Fibroblast of skin of abdomen (primary cell): ENCODE measurements at regions not wholly inside any gene's neighbourhood (a gene's known extent, or its start where the extent isn't known, plus 50 kb on each side); places are given as distances from the start of the nearest gene placed in this dataset.
A peak's percentile ranks its signal among the peaks of the same experiment; 100 is the strongest.
"Not testable (repeated sequence)": the region's sequence is repeated elsewhere in the genome, so short reads cannot be mapped to it uniquely, and the experiment has no call there.

ENCODE experiments used
- DNase-seq: peaks from one replicate; pipeline ENCODE4 v3.0.0-alpha.2; 2013

GRCh38 chr12:65656156-65656882, 168.0 kb upstream of the HMGA2 start:
- no peak for DNase-seq

DNA sequence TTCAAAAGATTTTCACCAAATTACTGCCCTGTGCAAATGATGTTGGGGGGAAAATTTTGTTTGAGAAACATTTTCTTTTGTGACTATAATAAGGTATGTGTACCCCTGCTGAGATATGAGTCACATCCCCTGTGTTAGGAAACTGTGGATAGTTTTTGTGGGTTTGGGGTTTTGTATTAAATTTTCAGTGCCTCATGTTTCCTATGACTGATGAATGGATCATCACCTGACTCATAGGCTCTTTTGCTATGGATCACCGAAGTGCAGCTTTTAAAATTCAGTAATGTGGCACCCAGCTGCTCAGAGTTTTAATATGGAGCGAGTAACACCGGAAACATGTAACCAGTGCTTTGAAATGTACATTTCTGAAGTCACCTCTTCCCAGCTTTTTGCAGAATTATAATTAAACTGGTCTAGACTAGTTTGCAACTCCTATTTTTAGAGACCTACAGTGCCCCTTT, 167.4 kb upstream of the HMGA2 start:
- peak; percentile 99 for DNase-seq

- no peak for DNase-seq
Observed at GRCh38 chr12:65657635-65658034, 166.6 kb upstream of the HMGA2 start.

- no peak for DNase-seq
Observed at GRCh38 chr12:65658360-65658759, 165.9 kb upstream of the HMGA2 start.

DNA sequence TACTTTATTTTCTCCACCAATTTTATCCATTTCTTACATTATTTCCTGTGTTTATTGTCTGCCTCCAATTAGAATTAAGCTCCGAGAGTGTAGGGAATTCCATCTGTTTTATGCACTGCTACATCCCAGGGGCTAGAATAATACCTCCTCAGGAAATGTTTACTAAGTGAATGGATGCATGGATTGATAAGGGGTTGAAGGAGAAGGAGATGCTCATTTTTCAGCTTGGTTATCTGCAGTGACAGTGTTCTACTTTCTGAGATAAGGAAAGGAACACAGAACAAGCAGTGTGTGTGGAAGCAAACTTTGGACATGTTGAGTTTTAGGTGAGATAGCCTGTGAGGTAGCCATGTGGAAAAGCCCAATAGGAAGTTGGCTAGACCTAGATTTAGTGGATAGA, 164.6 kb upstream of the HMGA2 start:
- no peak for DNase-seq

- DNase-seq, result no peak
Observed at GRCh38 chr12:65660096-65660495, 164.2 kb upstream of the HMGA2 start.

GRCh38 chr12:65660836-65661235, 163.4 kb upstream of the HMGA2 start:
- no peak for DNase-seq

GRCh38 chr12:65662590-65662989, 161.7 kb upstream of the HMGA2 start:
- DNase-seq, result no peak

- DNase-seq, result no peak
Observed at GRCh38 chr12:65663097-65663496, 161.2 kb upstream of the HMGA2 start.

DNA sequence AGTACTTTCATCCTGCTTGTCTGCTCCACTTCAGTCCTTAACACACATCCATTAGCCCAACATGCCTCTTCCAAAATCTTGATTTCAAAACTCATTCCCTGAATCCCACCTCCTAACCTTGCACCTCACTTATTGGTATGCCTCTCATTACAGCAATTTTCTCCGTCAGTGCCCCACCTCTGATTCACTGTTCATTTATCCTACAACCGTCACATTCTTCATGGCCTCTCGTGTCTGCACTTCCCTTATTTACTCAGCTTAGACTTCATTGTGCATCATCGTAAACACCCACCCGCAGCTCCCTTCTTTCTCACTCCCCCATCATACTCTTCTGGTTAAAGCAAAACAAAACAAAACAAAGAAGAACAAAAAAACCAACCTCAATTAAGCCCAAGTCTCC, 160.6 kb upstream of the HMGA2 start:
- peak; percentile 48 for DNase-seq

- no peak for DNase-seq
Observed at GRCh38 chr12:65664715-65665250, 159.5 kb upstream of the HMGA2 start.

- DNase-seq, result no peak
Observed at GRCh38 chr12:65665817-65666216, 158.5 kb upstream of the HMGA2 start.

DNA sequence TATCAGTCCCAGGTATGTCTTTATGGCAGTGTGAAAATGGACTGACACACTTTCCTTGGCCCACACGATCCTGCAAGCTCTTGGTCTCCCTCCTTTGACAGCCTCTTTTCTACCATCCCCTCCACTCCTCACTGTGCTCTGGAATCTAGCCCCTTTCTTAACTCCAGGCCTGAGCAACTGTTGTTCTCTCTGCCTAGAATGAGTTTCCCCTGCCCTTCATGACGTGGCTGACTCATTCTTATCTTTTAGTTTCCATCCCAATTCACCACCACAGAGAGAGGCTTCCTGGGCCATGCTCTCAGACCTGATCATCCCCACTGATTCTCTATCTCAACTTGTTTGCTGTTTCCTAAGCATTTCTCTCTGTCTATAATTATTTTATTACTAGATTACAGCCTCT, 157.4 kb upstream of the HMGA2 start:
- DNase-seq, result no peak

DNA sequence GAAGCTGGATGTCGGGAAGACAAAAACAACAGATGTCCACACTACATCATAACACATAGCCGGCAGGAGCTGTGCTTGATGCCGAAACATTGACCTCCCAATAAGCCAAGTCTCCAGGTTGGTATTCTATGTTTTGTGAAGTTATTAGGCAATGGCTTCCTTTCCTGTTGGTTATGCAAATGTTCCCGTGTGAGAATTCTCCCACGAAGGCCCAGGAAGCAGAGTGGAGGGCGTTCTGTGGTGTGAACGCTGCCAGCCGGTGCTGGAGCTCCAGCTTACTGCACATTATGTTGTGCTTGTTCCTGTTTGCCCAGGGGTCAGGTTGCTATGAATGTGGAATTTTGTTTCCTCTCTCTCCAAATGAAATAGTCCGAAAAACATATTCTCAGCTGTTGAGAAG, 156.4 kb upstream of the HMGA2 start:
- DNase-seq, result no peak

DNA sequence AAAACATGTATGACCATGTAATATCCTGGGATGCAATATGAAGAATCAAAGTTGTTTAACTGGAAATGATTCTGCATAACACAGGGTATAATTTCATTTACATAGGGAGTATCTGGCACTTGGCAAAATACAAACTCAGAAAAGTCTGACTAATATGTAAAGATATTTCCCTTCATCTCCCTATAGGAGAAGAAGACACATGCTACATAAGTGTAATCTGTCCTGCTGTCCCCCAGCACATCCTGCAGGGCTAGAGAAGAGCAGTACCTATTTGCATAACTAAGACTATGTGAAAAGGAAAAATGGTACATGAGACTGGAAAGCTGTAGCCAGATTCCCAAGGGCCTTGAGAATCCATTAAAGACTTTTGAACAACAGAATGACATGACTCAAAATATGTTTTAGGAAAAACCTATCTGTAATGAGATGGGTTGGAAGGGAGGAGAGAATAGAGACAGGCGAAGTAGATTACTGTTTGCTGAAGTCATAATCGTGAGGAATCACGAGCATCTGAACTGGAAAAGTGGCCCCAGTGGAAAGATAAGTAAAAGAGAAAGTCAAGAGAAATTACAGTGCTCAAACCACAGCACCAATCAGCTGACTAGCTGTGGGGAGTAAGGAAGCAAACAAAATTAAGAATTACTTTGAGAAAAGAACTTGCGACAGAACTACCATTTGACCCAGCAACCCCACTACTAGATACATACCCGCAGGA, 155.1 kb upstream of the HMGA2 start:
- DNase-seq, result peak; percentile 65

DNA sequence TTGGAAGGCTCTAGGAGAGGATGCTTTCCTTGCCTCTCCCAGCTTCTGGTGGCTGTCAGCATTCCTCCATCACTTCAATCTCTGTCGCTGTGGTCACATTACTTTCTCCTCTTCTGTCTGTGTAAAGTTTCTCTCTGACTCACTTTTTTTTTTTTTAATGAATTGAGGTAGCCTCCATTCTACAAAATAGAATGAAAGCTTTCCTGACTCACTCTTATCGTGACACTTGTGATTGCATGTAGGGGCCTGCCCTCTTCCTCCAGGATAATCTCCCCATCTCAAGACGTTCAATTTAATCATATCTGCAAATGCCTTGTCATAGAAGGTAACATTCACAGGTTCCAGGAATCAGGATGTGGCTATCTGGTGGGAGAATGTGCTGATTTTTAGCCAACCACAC, 153.5 kb upstream of the HMGA2 start:
- peak; percentile 64 for DNase-seq

DNA sequence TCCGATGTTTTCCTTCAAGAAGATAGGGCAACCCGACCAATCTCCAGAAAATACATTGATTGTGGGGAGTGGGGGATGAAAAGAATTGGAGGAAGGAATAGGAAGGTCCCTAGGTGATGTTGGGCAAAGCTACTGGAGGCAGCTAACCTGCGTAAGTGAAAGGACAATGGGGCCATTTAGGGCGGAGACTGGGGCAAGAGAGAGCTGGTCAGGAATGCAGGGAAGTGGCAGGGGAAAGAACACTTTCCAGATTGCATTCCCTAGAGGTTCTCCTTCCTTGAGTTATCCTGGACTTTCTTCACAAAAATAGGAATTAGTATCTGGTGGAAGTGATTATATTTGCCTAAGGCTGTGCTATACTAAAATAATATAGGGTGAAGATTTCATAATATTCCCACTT, 151.8 kb upstream of the HMGA2 start:
- DNase-seq, result no peak

GRCh38 chr12:65673156-65673690, 151.1 kb upstream of the HMGA2 start:
- DNase-seq, result no peak

- DNase-seq, result no peak
Observed at GRCh38 chr12:65673732-65674131, 150.6 kb upstream of the HMGA2 start.

DNA sequence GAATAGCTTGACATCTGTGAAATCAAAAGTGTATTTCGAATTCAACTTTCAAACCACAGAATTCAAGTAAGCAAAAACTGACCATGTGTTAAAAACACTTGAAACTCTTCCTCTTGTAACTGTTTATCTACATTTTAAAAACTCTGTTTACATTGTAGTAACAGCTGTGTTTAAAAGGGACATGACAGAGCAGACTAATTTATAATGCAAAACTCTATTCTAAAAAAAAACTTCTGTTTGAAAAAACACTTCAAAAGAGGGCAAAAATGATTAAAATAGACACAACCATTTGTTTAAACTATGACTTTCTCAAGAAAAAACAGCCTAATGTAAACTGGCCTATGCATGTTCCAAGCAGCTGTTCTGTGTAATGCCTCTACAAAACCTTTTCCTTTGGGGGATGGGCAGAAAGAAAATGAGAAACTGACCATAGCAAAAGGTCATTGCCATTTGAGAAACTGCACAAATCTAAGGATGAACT, 149.1 kb upstream of the HMGA2 start:
- DNase-seq, result no peak

DNA sequence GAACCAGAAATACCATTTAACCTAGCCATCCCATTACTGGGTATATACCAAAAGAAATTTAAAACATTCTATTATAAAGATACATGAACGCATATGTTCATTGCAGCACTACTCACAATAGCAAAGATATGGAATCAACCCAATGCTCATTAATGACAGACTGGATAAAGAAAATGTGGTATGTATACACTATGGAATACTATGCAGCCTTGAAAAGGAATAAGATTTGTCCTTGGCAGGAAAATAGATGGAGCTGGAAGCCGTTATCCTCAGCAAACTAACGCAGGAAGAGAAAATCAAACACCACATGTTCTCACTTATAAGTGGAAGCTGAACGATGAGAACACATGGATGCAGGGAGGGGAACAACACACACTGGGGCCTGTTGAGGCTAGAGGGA, 146.1 kb upstream of the HMGA2 start:
- not testable (repeated sequence) for DNase-seq

DNA sequence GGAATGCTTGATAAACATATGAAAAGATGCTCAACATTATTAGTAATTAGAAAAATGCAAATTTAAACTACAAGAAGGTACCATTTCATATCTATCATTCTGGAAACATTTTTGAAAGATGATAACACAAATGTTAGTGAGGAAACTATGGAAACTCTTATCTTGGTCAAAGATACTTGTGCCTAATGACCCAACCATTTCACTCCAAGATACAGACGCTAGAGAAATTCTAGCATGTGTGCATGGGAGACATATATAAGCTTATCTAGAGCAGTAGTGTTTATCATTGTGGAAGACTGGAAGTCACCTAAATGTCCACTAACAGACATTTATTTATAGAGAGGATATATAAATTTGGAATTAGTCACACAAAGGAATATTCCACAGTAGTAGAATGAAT, 143.1 kb upstream of the HMGA2 start:
- DNase-seq, result no peak

GRCh38 chr12:65682112-65682511, 142.2 kb upstream of the HMGA2 start:
- no peak for DNase-seq

DNA sequence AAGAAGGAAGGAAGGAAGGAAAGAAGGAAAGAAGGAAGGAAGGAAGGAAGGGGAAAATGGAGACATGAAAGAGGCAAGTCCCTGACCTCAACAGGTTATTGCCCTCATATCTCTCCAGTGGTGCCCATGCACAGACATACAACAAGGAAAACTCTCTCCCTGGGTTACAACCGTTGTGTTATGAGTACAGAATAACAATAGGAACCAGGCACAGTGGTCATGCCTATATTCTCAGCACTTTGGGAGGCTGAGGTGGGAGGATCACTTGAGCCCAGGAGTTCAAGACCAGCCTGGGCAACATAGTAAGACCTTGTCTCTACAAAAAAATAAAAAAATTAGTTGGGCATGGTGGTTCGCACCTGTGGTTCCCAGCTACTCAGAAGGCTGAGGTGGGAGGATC, 139.4 kb upstream of the HMGA2 start:
- DNase-seq, result no peak
